Activated CD4-positive, alpha-beta memory T cell treated with anti-CD3 and anti-CD28 coated beads for 36 hours (primary cell): ENCODE measurements at regions not wholly inside any gene's neighbourhood (a gene's known extent, or its start where the extent isn't known, plus 50 kb on each side); places are given as distances from the start of the nearest gene placed in this dataset.

Experiments
- CTCF ChIA-PET: fragments of 350-600 bp; sonication (Branson Sonifier 250); formaldehyde crosslinking; loops from one replicate; lab custom pipeline; 2021; ENCODE audit warnings: antibody characterized with exemption, inconsistent platforms; lab: Charles Lee
- POLR2A ChIA-PET: fragments of 350-600 bp; sonication (Branson Sonifier 250); formaldehyde crosslinking; loops from one replicate; lab custom pipeline; 2021; ENCODE audit warnings: antibody characterized with exemption; lab: Charles Lee
- DNase-seq: peaks from one replicate; pipeline ENCODE4 v3.0.0-alpha.2; 2020
- H3K27ac Mint-ChIP-seq: one replicate; pipeline ENCODE4 v1.8.0; 2021; ENCODE audit warnings: mixed read lengths
- H3K27me3 Mint-ChIP-seq: one replicate; pipeline ENCODE4 v1.8.0; 2021; ENCODE audit warnings: mixed read lengths
- H3K36me3 Mint-ChIP-seq: one replicate; pipeline ENCODE4 v1.8.0; 2021; ENCODE audit warnings: mixed read lengths
- H3K4me1 Mint-ChIP-seq: one replicate; pipeline ENCODE4 v1.8.0; 2021; ENCODE audit warnings: low read depth, mixed read lengths
- H3K4me3 Mint-ChIP-seq: one replicate; pipeline ENCODE4 v1.8.0; 2021; ENCODE audit warnings: mild to moderate bottlenecking, mixed read lengths
- H3K9me3 Mint-ChIP-seq: one replicate; pipeline ENCODE4 v1.8.0; 2021; ENCODE audit warnings: mixed read lengths
- intact Hi-C: fragments of 100-400 bp; cut with micrococcal nuclease; formaldehyde crosslinking; loops from one replicate; pipeline ENCODE4 v1.15.1; 2023

DNA sequence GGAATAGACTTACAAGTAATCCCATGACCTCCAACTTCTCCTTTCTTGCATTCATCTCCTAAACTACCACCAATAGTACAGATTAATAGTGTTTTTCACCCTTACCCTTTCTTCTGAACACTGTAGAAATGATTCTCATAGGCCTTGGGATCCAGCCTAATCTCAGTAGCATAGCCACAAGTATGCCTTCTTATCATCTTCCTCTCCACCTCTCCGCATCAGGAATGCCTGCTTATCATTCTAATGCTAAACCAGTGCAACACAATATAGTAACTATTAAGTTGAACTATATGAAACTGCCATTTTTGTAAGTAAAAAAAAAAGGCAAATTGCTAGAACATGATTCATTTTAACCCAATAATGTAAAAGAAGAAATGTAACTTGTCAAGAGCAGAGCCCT is 79.5 kb upstream of the IL2 start:
- Mint-ChIP-seq H3K9me3 (no peaks in the 10 kb centered on the region), H3K4me3 (no peak overlapping the region), H3K27me3 (no peaks in the 10 kb centered on the region), H3K27ac (peak overlapping the region; percentile 56), H3K36me3 (no peaks in the 10 kb centered on the region), H3K4me1 (peaks cover 85% of the 10 kb centered on the region)
- POLR2A ChIA-PET, result no interaction called here
- intact Hi-C loops, result no loop called here
- CTCF ChIA-PET, result no interaction called here
- no peak for DNase-seq

- H3K9me3 Mint-ChIP-seq, result no peaks in the 10 kb centered on the region
- peaks cover 75% of the 10 kb centered on the region for H3K4me1 Mint-ChIP-seq
- POLR2A ChIA-PET, result interaction anchor here (1.6 kb wide), 1 partner anchor 76 kb away, joined by 4 read pairs; no protein-coding TSS in a partner anchor
- CTCF ChIA-PET, result interaction anchor here (1.2 to 1.4 kb wide), 2 partner anchors 11 to 44 kb away, joined by 3 to 6 read pairs; no protein-coding TSS in a partner anchor
- no peak for DNase-seq
- H3K27me3 Mint-ChIP-seq, result no peaks in the 10 kb centered on the region
- H3K4me3 Mint-ChIP-seq, result no peak overlapping the region
- no peaks in the 10 kb centered on the region for H3K36me3 Mint-ChIP-seq
- intact Hi-C loops, result no loop called here
- H3K27ac Mint-ChIP-seq, result peak overlapping the region; percentile 56
These were observed 78.3 kb upstream of the IL2 start for GRCh38 chr4:122534776-122535175.

GRCh38 chr4:122533841-122534240 is 77.3 kb upstream of the IL2 start:
- Mint-ChIP-seq H3K36me3 (no peaks in the 10 kb centered on the region), H3K4me3 (no peak overlapping the region), H3K4me1 (peaks cover 66% of the 10 kb centered on the region), H3K9me3 (no peaks in the 10 kb centered on the region), H3K27ac (peak overlapping the region; percentile 56), H3K27me3 (no peaks in the 10 kb centered on the region)
- DNase-seq, result no peak
- ChIA-PET POLR2A (interaction anchor here (1.4 to 1.6 kb wide), 2 partner anchors 9 to 75 kb away, joined by 4 to 7 read pairs; no protein-coding TSS in a partner anchor), CTCF (interaction anchor here (1.0 to 1.4 kb wide), 3 partner anchors 12 to 44 kb away, joined by 3 to 6 read pairs (median 4); no protein-coding TSS in a partner anchor)
- intact Hi-C loops, result no loop called here

GRCh38 chr4:122532766-122533165 is 76.2 kb upstream of the IL2 start:
- ChIA-PET CTCF (interaction anchor here (1.0 kb wide), 1 partner anchor 45 kb away, joined by 4 read pairs; no protein-coding TSS in a partner anchor), POLR2A (interaction anchor here (1.4 kb wide), 1 partner anchor 10 kb away, joined by 7 read pairs; no protein-coding TSS in a partner anchor)
- intact Hi-C loops, result no loop called here
- DNase-seq, result no peak
- Mint-ChIP-seq H3K27ac (no peak overlapping the region), H3K36me3 (no peaks in the 10 kb centered on the region), H3K4me3 (no peak overlapping the region), H3K9me3 (no peaks in the 10 kb centered on the region), H3K4me1 (peaks cover 57% of the 10 kb centered on the region), H3K27me3 (no peaks in the 10 kb centered on the region)

DNA sequence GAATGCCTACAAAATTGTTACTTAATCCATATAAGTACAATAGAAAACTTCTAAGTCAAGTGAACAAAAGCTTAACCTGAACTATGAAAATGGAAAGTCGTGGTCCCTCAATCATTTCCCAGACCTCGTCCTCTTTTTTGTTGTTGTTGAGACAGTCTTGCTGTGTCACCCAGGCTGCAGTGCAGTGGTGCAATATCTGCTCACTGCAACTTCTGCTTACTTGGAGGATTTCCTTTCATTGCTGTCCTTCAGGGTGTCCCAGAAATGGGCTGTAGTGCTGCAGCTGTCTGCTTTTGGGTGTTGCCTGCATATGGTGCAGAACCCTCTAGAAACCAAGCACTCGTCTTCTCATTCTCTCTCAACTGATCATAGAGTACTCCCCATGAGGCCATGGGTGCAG is 75.0 kb upstream of the IL2 start:
- Mint-ChIP-seq H3K27ac (no peak overlapping the region), H3K9me3 (no peaks in the 10 kb centered on the region), H3K36me3 (no peaks in the 10 kb centered on the region), H3K27me3 (no peaks in the 10 kb centered on the region), H3K4me3 (no peak overlapping the region), H3K4me1 (peaks cover 54% of the 10 kb centered on the region)
- DNase-seq, result no peak
- ChIA-PET CTCF (no interaction called here), POLR2A (no interaction called here)
- intact Hi-C loops, result no loop called here

DNA sequence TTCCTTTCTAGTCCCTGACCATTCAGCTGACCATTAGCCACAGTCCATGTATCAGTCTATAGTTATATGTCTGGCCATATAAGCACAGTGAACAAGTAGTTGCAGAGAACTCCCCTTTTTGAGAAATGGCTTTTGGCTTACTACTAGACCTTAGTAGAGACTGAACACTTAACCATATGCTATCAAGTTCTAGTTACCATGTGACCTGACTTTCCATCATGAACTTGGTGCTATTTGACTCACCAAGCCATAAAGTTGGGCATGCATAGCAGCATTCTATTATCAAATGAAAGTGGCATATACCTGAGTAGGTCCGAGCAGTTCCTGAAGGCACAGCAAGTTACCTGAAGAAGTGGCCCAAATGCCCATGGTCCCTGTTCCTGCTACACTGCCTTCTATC is 74.5 kb upstream of the IL2 start:
- CTCF ChIA-PET, result no interaction called here
- Mint-ChIP-seq H3K9me3 (no peaks in the 10 kb centered on the region), H3K27ac (no peak overlapping the region), H3K4me3 (no peak overlapping the region), H3K36me3 (no peaks in the 10 kb centered on the region), H3K4me1 (peaks cover 54% of the 10 kb centered on the region), H3K27me3 (no peaks in the 10 kb centered on the region)
- no peak for DNase-seq
- intact Hi-C loops, result no loop called here
- POLR2A ChIA-PET, result no interaction called here

DNA sequence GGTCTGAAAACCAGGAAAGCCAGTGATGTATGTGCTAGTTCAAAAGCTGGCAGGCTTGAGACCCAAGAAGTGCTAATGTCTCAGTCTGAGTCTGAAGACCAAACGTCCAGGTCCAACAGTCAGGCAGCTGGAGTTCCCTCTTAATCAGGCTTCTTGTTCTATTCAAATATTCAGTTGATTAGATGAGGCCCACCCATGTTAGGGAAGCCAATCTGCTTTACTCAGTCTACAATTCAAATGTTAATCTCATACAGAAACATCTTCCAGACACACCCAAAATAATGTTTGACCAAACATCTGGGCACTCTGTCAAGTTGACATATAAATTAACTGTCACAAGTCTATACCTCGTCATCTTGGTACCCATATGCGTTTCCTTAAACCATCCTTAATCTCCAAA is 72.4 kb upstream of the IL2 start:
- POLR2A ChIA-PET, result no interaction called here
- no peak for DNase-seq
- peaks cover 13% of the 10 kb centered on the region for H3K9me3 Mint-ChIP-seq
- CTCF ChIA-PET, result no interaction called here
- peaks cover 34% of the 10 kb centered on the region for H3K4me1 Mint-ChIP-seq
- H3K27me3 Mint-ChIP-seq, result no peaks in the 10 kb centered on the region
- H3K4me3 Mint-ChIP-seq, result no peak overlapping the region
- intact Hi-C loops, result no loop called here
- H3K27ac Mint-ChIP-seq, result no peak overlapping the region
- H3K36me3 Mint-ChIP-seq, result peaks cover 9% of the 10 kb centered on the region

- Mint-ChIP-seq H3K4me1 (peaks cover 7% of the 10 kb centered on the region), H3K4me3 (no peak overlapping the region), H3K27me3 (no peaks in the 10 kb centered on the region), H3K27ac (no peak overlapping the region), H3K36me3 (peaks cover 12% of the 10 kb centered on the region), H3K9me3 (peaks cover 22% of the 10 kb centered on the region)
- no peak for DNase-seq
- intact Hi-C loops, result no loop called here
- CTCF ChIA-PET, result no interaction called here
- POLR2A ChIA-PET, result no interaction called here
These were observed 69.3 kb upstream of the IL2 start for GRCh38 chr4:122525865-122526264.

GRCh38 chr4:122524176-122524575 is 67.7 kb upstream of the IL2 start:
- no peaks in the 10 kb centered on the region for H3K27me3 Mint-ChIP-seq
- peaks cover 6% of the 10 kb centered on the region for H3K4me1 Mint-ChIP-seq
- peaks cover 22% of the 10 kb centered on the region for H3K9me3 Mint-ChIP-seq
- no peak for DNase-seq
- ChIA-PET POLR2A (no interaction called here), CTCF (no interaction called here)
- H3K27ac Mint-ChIP-seq, result no peak overlapping the region
- peaks cover 16% of the 10 kb centered on the region for H3K36me3 Mint-ChIP-seq
- H3K4me3 Mint-ChIP-seq, result no peak overlapping the region
- intact Hi-C loops, result no loop called here

DNA sequence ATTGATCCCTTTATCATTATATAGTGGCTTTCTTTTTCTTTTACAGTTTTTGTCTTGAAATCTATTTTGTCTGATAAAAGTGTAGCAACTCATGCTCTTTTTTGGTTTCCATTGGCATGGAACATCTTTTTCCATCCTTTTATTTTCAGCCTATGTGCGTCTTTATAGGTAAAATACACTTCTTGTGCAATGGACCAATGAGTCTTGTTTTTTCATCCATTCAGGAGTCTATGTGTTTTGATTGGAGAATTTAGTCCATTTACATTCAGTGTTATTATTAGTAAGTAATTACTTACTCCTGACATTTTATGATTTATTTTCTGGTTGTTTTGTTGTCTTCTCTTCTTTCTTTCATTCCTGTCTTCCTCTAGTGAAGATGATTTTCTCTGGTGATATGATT is 66.4 kb upstream of the IL2 start:
- Mint-ChIP-seq H3K27ac (no peak overlapping the region), H3K27me3 (no peaks in the 10 kb centered on the region), H3K4me1 (peaks cover 9% of the 10 kb centered on the region), H3K9me3 (peaks cover 26% of the 10 kb centered on the region), H3K4me3 (no peak overlapping the region), H3K36me3 (peaks cover 16% of the 10 kb centered on the region)
- CTCF ChIA-PET, result no interaction called here
- no peak for DNase-seq
- intact Hi-C loops, result no loop called here
- POLR2A ChIA-PET, result no interaction called here

- intact Hi-C loops, result no loop called here
- Mint-ChIP-seq H3K4me3 (no peak overlapping the region), H3K4me1 (peaks cover 37% of the 10 kb centered on the region), H3K36me3 (peaks cover 5% of the 10 kb centered on the region), H3K27ac (peak overlapping the region; percentile 10), H3K27me3 (peaks cover 2% of the 10 kb centered on the region), H3K9me3 (peaks cover 4% of the 10 kb centered on the region)
- DNase-seq, result no peak
- POLR2A ChIA-PET, result no interaction called here
- CTCF ChIA-PET, result no interaction called here
These were observed 60.8 kb upstream of the IL2 start for GRCh38 chr4:122517345-122517744.

GRCh38 chr4:122516376-122516775 is 59.9 kb upstream of the IL2 start:
- ChIA-PET POLR2A (interaction anchor here (0.6 kb wide), 1 partner anchor 32 kb away, joined by 3 read pairs; no protein-coding TSS in a partner anchor), CTCF (no interaction called here)
- H3K27ac Mint-ChIP-seq, result peak overlapping the region; percentile 59
- intact Hi-C loops, result no loop called here
- peaks cover 2% of the 10 kb centered on the region for H3K27me3 Mint-ChIP-seq
- DNase-seq, result no peak
- H3K4me1 Mint-ChIP-seq, result peaks cover 44% of the 10 kb centered on the region
- peaks cover 5% of the 10 kb centered on the region for H3K36me3 Mint-ChIP-seq
- no peak overlapping the region for H3K4me3 Mint-ChIP-seq
- H3K9me3 Mint-ChIP-seq, result peaks cover 4% of the 10 kb centered on the region

GRCh38 chr4:122514671-122515070 is 58.1 kb upstream of the IL2 start:
- intact Hi-C loops, result no loop called here
- peaks cover 49% of the 10 kb centered on the region for H3K4me1 Mint-ChIP-seq
- H3K36me3 Mint-ChIP-seq, result peaks cover 2% of the 10 kb centered on the region
- peaks cover 2% of the 10 kb centered on the region for H3K27me3 Mint-ChIP-seq
- ChIA-PET POLR2A (interaction anchor here (1.1 to 1.9 kb wide), 2 partner anchors 38 to 58 kb away, joined by 3 to 7 read pairs; partner anchors contain the start of gene IL2), CTCF (interaction anchor here (0.8 kb wide), 1 partner anchor 62 kb away, joined by 3 read pairs; no protein-coding TSS in a partner anchor)
- no peak overlapping the region for H3K4me3 Mint-ChIP-seq
- H3K27ac Mint-ChIP-seq, result peak overlapping the region; percentile 63
- no peak for DNase-seq
- peaks cover 4% of the 10 kb centered on the region for H3K9me3 Mint-ChIP-seq
